ENCODE measurements at regions not wholly inside any gene's neighbourhood (a gene's known extent, or its start where the extent isn't known, plus 50 kb on each side); places are given as distances from the start of the nearest gene placed in this dataset.
"Not testable (repeated sequence)": the region's sequence is repeated elsewhere in the genome, so short reads cannot be mapped to it uniquely, and the experiment has no call there.

DNA sequence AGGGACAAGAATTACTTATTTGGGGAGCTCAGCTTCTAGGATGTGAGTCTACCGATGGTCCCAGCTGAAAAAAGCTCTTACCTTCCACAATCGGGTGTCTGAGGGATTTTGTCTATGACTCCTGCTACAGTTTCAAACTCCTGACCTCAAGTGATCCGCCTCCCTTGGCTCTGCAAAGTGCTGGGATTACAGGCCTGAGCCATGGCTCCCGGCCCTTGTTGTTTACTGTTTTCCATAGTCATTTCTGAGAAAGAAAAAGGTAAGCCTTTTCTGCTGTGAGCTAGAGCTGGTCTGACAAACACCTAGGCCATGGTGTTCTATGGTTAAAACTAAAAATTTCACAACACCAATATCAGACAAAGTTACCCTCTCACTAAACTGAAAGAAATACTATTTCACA is 57.5 kb downstream of the PPIAL4C start:
- not testable (repeated sequence) for H4K8ac ChIP-seq (ENCODE audit: low read length); H3K4ac ChIP-seq (ENCODE audit: low read depth in 1 of 2, low read length in 2 of 2); H3K14ac ChIP-seq (ENCODE audit: low read length in 2 of 2); H2AK5ac ChIP-seq (ENCODE audit: low read length, severe bottlenecking); H3K4me1 ChIP-seq (ENCODE audit: control insufficient read depth, insufficient read depth, low read depth, low read length); H2AFZ ChIP-seq (ENCODE audit: low read depth, low read length); H3K9me3 ChIP-seq (ENCODE audit: control insufficient read depth, low read length); H3K18ac ChIP-seq (ENCODE audit: low read depth in 1 of 2, low read length in 2 of 2); DNase-seq; H2BK120ac ChIP-seq (ENCODE audit: low read depth, low read length); H3K4me2 ChIP-seq (ENCODE audit: low read length, poor library complexity, severe bottlenecking); H3K27me3 ChIP-seq (ENCODE audit: control insufficient read depth in 1 of 2, insufficient read depth in 1 of 2, low read length in 2 of 2); H3K9ac ChIP-seq (ENCODE audit: low read length); H2BK12ac ChIP-seq (ENCODE audit: low read length in 2 of 2); H2BK15ac ChIP-seq (ENCODE audit: low read depth, poor library complexity, severe bottlenecking); H3K4me3 ChIP-seq (ENCODE audit: insufficient read depth in 1 of 2, low read depth in 1 of 2, low read length in 2 of 2); H2BK5ac ChIP-seq (ENCODE audit: low read depth, low read length, poor library complexity, severe bottlenecking); H3K36me3 ChIP-seq (ENCODE audit: control insufficient read depth in 1 of 2, insufficient read depth in 2 of 2, low read depth in 1 of 2, low read length in 2 of 2); H3K27ac ChIP-seq (ENCODE audit: low read length, poor library complexity, severe bottlenecking); H4K91ac ChIP-seq (ENCODE audit: low read length); H3K79me1 ChIP-seq (replicated peaks; ENCODE audit: low read length, poor library complexity, severe bottlenecking); H3K23ac ChIP-seq (ENCODE audit: low read length in 2 of 2)
- WGBS: 97% methylated on average over 2 of the region's 4 CpGs

DNA sequence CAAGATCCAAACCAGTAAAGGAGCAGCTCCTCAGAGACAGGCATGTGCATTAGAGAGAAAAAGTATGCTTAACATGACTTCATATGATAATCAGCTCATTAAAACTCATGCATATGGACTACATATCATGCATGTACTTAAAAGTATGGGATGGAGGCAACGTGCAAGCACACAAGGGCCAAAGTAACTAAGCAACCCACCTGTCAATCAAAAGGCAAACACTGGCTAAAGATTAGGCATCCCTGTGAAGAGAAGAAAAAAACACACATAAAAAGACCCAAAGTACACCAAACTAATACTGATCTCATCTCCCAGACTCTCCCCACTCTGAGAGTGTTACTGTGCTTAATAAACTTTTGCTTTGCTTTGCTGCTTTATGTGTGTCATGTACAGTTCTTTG is 61.2 kb downstream of the PPIAL4C start:
- H2BK15ac ChIP-seq (ENCODE audit: low read depth, poor library complexity, severe bottlenecking); H3K23ac ChIP-seq (ENCODE audit: low read length in 2 of 2); H3K4ac ChIP-seq (ENCODE audit: low read depth in 1 of 2, low read length in 2 of 2); H2AFZ ChIP-seq (ENCODE audit: low read depth, low read length); H3K4me3 ChIP-seq (ENCODE audit: insufficient read depth in 1 of 2, low read depth in 1 of 2, low read length in 2 of 2); H3K27ac ChIP-seq (ENCODE audit: low read length, poor library complexity, severe bottlenecking); H2AK5ac ChIP-seq (ENCODE audit: low read length, severe bottlenecking); H3K36me3 ChIP-seq (ENCODE audit: control insufficient read depth in 1 of 2, insufficient read depth in 2 of 2, low read depth in 1 of 2, low read length in 2 of 2); DNase-seq; H4K91ac ChIP-seq (ENCODE audit: low read length); H3K9ac ChIP-seq (ENCODE audit: low read length); H4K8ac ChIP-seq (ENCODE audit: low read length); H3K27me3 ChIP-seq (ENCODE audit: control insufficient read depth in 1 of 2, insufficient read depth in 1 of 2, low read length in 2 of 2); H3K18ac ChIP-seq (ENCODE audit: low read depth in 1 of 2, low read length in 2 of 2); H3K4me2 ChIP-seq (ENCODE audit: low read length, poor library complexity, severe bottlenecking); H2BK5ac ChIP-seq (ENCODE audit: low read depth, low read length, poor library complexity, severe bottlenecking); H3K4me1 ChIP-seq (ENCODE audit: control insufficient read depth, insufficient read depth, low read depth, low read length); H3K79me1 ChIP-seq (replicated peaks; ENCODE audit: low read length, poor library complexity, severe bottlenecking); H2BK120ac ChIP-seq (ENCODE audit: low read depth, low read length); H2BK12ac ChIP-seq (ENCODE audit: low read length in 2 of 2); H3K14ac ChIP-seq (ENCODE audit: low read length in 2 of 2); H3K9me3 ChIP-seq (ENCODE audit: control insufficient read depth, low read length): not testable (repeated sequence)
- no CpG with 5 or more reads among the region's 1 CpG for WGBS

DNA sequence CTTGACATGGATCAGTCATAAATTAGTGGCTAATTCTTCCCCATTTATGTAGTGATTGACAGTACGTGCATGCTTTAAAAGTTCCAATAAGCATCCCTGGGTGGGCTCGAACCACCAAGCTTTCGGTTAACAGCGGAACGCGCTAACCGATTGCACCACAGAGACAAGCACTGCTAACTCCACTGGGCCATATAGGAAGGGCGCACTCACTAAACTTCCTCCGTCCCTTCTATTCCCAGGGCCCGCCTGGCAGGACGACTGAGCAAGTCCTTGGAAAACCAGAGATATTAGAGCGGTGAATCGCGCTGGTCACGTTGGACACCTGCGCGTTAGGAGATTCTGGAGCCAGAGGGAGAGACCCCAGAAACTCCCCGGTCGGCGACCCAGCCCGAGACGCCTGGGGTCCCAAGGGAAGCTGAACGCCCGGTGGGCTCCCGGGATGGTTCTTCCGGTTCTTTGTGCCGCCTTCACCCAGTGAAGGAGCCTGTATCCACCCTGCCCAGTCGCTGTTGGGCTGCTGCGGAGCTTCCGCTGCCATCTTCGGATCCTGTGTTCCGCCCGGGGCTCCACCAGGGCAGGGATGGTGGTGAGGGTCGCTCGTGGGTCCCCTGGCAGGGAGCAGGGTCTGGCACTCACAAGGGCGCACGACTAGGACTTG is 62.8 kb downstream of the PPIAL4C start:
- 0% methylated on average over 2 of the region's 37 CpGs for WGBS
- not testable (repeated sequence) for H4K8ac ChIP-seq (ENCODE audit: low read length); H3K18ac ChIP-seq (ENCODE audit: low read depth in 1 of 2, low read length in 2 of 2); H3K27me3 ChIP-seq (ENCODE audit: control insufficient read depth in 1 of 2, insufficient read depth in 1 of 2, low read length in 2 of 2); H3K4me1 ChIP-seq (ENCODE audit: control insufficient read depth, insufficient read depth, low read depth, low read length); H3K27ac ChIP-seq (ENCODE audit: low read length, poor library complexity, severe bottlenecking); H3K9me3 ChIP-seq (ENCODE audit: control insufficient read depth, low read length); H3K23ac ChIP-seq (ENCODE audit: low read length in 2 of 2); H3K79me1 ChIP-seq (replicated peaks; ENCODE audit: low read length, poor library complexity, severe bottlenecking); H3K4ac ChIP-seq (ENCODE audit: low read depth in 1 of 2, low read length in 2 of 2); H4K91ac ChIP-seq (ENCODE audit: low read length); H2BK12ac ChIP-seq (ENCODE audit: low read length in 2 of 2); H2BK15ac ChIP-seq (ENCODE audit: low read depth, poor library complexity, severe bottlenecking); H3K9ac ChIP-seq (ENCODE audit: low read length); H2AK5ac ChIP-seq (ENCODE audit: low read length, severe bottlenecking); H2AFZ ChIP-seq (ENCODE audit: low read depth, low read length); H3K14ac ChIP-seq (ENCODE audit: low read length in 2 of 2); H2BK120ac ChIP-seq (ENCODE audit: low read depth, low read length); H2BK5ac ChIP-seq (ENCODE audit: low read depth, low read length, poor library complexity, severe bottlenecking); H3K36me3 ChIP-seq (ENCODE audit: control insufficient read depth in 1 of 2, insufficient read depth in 2 of 2, low read depth in 1 of 2, low read length in 2 of 2)
- peak overlapping the region; percentile 37 to 49 for H3K4me3 ChIP-seq (ENCODE audit: insufficient read depth in 1 of 2, low read depth in 1 of 2, low read length in 2 of 2)
- peak; percentile 9 for DNase-seq
- H3K4me2 ChIP-seq (ENCODE audit: low read length, poor library complexity, severe bottlenecking): peak overlapping the region; percentile 65

DNA sequence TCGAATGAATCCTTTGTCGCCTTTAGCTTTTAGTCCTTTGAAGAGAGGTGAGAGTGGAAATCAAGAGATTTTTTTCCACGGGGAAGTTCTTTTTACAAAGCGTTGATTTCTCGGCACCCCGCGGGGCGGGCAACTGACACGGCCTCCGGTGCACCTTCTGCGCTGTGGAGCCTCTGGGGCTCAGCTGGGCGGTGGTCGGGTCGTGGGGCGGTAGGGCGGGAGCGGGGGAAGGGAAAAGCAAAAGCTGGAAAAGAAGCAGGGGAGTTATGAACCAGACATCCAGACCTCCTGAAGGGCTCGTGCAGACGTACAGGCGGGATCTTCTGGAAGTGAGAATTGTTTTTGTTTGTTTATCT is 63.3 kb downstream of the PPIAL4C start:
- H3K4me1 ChIP-seq (ENCODE audit: control insufficient read depth, insufficient read depth, low read depth, low read length); H3K27ac ChIP-seq (ENCODE audit: low read length, poor library complexity, severe bottlenecking); H2AFZ ChIP-seq (ENCODE audit: low read depth, low read length); H3K4ac ChIP-seq (ENCODE audit: low read depth in 1 of 2, low read length in 2 of 2); DNase-seq; H4K8ac ChIP-seq (ENCODE audit: low read length); H3K18ac ChIP-seq (ENCODE audit: low read depth in 1 of 2, low read length in 2 of 2); H3K9ac ChIP-seq (ENCODE audit: low read length); H3K23ac ChIP-seq (ENCODE audit: low read length in 2 of 2); H3K9me3 ChIP-seq (ENCODE audit: control insufficient read depth, low read length); H3K27me3 ChIP-seq (ENCODE audit: control insufficient read depth in 1 of 2, insufficient read depth in 1 of 2, low read length in 2 of 2); H2BK12ac ChIP-seq (ENCODE audit: low read length in 2 of 2); H2AK5ac ChIP-seq (ENCODE audit: low read length, severe bottlenecking); H3K79me1 ChIP-seq (replicated peaks; ENCODE audit: low read length, poor library complexity, severe bottlenecking); H3K14ac ChIP-seq (ENCODE audit: low read length in 2 of 2); H2BK15ac ChIP-seq (ENCODE audit: low read depth, poor library complexity, severe bottlenecking); H3K36me3 ChIP-seq (ENCODE audit: control insufficient read depth in 1 of 2, insufficient read depth in 2 of 2, low read depth in 1 of 2, low read length in 2 of 2); H2BK120ac ChIP-seq (ENCODE audit: low read depth, low read length); H2BK5ac ChIP-seq (ENCODE audit: low read depth, low read length, poor library complexity, severe bottlenecking); H4K91ac ChIP-seq (ENCODE audit: low read length): not testable (repeated sequence)
- Histone ChIP-seq H3K4me2 (ENCODE audit: low read length, poor library complexity, severe bottlenecking) (peak overlapping the region; percentile 65), H3K4me3 (ENCODE audit: insufficient read depth in 1 of 2, low read depth in 1 of 2, low read length in 2 of 2) (peak overlapping the region in 1 of 2 experiments; percentile 34)
- 21% methylated on average over 10 of the region's 20 CpGs for WGBS

Data from mesenchymal stem cell (in vitro differentiated cells and primary cell).